ENCODE measurements at regions not wholly inside any gene's neighbourhood (a gene's known extent, or its start where the extent isn't known, plus 50 kb on each side); places are given as distances from the start of the nearest gene placed in this dataset.
"Not testable (repeated sequence)": the region's sequence is repeated elsewhere in the genome, so short reads cannot be mapped to it uniquely, and the experiment has no call there.

DNA sequence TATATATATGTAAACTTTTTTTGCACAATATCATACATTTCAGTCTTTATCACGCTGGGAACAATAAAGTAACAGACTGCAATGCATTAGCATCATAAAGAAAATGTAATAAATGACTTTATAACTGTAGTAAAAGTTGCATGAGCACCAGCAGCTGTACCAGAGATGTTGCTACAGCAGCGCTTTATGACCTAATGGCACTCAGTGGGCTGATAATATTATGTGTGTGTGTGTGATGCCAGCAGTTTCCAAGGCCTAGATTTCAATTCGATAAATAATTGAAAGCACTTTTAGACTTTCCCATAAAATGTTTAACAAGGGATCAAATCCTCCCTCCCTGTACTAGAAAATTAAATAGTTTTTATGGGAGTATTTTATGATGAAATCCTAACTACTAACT, 367.6 kb upstream of the AGA start:
- no peak for DNase-seq

- no peak for DNase-seq
Measured at GRCh38 chr4:177810220-177810619, 368.0 kb upstream of the AGA start.

DNA sequence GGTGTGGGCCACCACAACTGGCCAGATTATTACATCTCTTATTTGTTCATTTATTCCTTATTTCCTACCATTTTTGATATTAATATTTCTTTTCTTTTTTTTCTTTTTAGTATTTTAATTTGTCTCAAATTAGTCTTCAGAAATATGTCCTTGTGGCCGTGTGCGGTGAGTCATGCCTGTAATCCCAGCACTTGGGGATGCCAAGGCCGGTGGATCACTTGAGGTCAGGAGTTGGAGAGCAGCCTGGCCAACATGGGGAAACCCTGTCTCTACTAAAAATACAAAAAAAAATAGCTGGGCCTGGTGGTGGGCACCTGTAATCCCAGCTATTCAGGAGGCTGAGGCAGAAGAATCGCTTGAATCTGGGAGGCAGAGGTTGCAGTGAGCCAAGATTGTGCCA, 376.2 kb upstream of the AGA start:
- DNase-seq = not testable (repeated sequence)

DNA sequence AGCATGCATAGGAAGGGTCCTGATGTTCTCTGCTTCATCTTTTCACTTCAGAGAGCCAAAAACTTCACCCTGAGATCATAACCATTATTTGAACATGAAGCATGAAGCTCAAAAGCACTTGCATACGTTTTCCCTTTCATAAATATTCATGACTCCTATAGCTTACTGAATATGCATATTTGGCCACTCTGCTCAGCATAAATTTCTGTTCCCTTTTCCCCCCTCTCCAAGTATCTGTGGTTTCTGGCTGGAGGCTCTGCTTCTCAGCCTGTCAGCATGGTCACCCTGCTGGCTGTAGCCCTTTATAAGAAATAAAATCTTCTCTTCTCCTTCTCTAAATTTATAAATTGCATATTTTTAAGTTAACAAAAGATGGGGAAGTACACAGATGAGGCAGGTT, 384.7 kb upstream of the AGA start:
- no peak for DNase-seq

GRCh38 chr4:177841258-177841657, 399.0 kb upstream of the AGA start:
- DNase-seq = no peak

DNA sequence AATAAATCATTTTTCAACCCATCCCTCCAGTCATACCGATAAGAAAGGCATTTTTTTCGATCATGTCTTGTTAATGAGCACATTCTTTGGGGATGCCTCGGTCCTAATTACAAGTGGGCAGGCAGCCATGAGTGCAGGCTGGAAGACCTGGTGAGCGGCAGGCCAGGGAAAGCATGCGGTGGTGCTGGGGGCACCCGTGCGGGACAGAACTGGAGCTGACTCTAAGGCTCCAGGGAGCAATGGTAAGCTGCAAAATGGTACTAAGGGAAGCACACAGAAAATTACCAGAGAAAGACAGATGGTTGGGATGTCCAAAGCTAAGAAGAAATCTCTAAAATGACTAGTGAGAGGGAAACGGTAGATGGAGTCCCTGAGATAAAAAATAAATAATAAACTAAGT, 411.0 kb upstream of the AGA start:
- DNase-seq = no peak

GRCh38 chr4:177855507-177856197, 413.4 kb upstream of the AGA start:
- DNase-seq = no peak

- DNase-seq = no peak
Measured at GRCh38 chr4:177860171-177860570, 417.9 kb upstream of the AGA start.

DNA sequence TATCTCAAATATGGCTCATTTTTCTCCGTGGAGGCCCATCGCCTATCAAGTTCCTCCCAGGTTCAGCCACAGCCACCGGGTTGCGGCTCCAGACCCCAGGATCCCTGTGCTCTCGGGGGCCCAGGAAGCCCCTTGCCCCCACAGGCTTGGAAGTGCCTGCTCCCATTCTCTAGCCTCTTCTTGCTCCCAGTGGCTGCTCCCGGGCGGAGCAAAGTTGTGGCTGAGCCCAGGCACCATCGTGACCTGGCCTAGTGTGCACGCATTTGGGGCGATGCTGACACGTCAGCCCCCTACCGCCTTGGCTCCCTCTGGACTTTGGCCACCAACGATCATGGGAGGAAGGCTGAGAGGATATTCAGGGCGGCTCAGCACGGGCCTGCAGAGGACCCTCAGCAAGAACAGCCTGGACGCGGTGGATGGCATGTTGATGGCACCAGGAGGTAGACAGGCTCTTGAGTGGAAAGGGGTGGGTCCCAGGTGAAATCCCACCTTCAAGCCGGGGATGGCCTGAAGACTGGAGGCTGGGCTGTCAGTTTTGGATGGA, 419.4 kb upstream of the AGA start:
- DNase-seq = no peak

- DNase-seq = no peak
Measured at GRCh38 chr4:177862541-177863176, 420.4 kb upstream of the AGA start.

GRCh38 chr4:177879851-177880250, 437.6 kb upstream of the AGA start:
- no peak for DNase-seq

DNA sequence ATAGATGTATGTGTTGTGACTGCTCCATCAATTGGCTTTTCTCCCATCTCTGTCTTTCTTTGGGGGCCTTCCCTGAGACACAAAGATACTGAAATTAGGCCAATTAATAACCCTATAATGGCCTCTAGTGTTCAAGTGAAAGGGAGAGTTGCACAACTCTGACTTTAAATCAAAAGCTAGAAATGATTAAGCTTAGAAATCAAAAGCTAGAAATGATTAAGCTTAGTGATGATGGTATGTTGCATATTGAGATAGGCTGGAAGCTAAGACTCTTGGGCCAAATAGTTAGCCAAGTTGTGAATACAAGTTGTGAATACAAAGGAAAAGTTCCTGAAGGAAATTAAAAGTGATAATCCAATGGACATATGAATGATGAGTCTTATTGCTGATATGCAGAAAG, 452.9 kb upstream of the AGA start:
- DNase-seq = no peak

GRCh38 chr4:177901786-177902185, 459.5 kb upstream of the AGA start:
- no peak for DNase-seq

DNA sequence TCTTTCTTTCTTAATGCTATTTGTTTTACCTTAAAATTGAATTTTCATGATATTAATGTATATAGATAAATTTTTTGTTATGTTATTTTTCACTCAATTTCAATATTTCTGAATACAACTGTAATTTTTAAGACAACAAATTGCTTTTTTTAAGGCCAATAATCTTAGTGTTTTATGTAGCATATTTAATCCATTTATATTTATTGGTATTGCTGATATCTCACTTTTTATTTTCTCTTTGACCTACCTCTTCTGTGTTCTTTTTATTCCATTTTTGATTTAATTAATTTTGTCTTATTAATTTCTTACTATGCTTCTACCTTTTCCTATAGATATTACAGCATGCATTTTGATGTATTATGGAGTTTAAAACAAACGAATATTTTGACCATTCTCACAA, 460.1 kb upstream of the AGA start:
- DNase-seq = no peak

GRCh38 chr4:177907736-177908424, 465.6 kb upstream of the AGA start:
- DNase-seq = no peak

DNA sequence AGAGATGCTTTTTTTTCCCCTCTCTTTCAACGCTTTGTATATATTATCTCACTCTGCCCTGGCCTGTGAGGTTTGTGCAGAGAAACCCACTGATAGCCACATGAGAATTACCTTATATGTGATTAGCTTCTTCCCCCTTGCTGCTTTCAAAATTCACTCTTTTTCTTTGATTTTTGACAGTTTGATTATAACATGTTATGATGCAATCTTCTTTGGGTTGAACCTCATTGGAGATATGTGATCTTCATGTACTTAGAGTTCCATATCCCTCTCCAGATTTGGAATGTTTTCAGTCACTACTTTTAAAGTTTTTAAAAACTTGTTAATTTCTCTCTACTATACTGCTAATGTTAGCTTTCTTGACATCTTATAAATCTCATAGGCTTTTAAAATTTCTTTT, 479.5 kb upstream of the AGA start:
- DNase-seq = no peak

DNA sequence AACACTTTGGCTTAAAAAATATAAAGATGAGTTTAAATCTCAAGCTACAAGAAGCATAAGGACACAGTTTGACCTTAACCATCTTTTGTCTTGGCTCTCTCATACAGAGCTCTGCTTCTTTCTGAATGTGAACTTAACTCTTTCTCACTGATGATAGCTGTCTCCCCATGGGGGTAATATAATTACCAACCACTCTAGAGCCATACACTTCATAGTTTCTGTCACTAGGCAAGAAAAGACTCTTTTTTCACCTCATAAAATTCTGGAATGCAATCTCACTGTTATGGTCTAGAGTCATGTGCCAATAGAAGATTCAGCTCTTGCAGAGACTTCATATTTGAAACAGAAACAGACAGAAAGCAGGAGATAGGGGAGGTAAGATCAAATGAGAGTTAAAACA, 481.7 kb upstream of the AGA start:
- no peak for DNase-seq

DNA sequence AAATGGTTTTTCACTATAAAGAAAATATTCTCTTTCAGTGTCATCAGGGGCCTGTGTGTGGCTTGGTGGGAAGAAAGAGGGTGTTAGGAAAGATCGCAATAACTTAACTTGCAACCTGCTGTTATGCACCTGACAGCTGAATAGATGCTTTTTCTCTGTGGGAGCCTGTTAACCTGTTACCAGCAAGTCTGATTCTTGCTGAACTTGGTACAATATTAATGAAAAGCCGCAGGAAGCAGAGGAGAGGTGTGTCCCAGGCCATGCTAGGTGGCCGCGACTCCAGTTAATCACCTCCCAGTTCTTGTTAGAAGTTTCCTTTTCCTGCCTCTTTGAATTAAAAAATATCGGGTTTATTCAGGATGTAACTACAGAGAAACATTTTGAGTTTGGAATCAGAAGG, 494.8 kb upstream of the AGA start:
- DNase-seq = no peak

DNA sequence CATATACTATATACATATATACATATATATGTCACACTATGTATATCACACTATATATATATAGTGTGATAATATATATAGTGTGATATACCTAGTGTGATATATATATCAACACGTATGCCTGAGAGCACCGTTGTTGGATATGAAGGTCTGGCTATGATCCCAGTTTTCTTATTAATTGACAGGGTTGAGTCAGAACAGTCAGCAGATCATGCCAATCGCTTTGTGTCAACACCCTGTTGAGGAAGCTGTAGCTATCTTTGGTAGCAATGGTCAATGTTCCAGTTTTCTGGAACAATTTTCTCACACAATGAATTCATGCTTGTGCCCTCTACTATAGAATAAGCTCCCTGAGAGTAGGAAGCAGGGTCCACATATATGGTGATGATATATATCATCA, 496.0 kb upstream of the AGA start:
- no peak for DNase-seq

GRCh38 chr4:177945268-177945667, 503.0 kb upstream of the AGA start:
- no peak for DNase-seq

DNA sequence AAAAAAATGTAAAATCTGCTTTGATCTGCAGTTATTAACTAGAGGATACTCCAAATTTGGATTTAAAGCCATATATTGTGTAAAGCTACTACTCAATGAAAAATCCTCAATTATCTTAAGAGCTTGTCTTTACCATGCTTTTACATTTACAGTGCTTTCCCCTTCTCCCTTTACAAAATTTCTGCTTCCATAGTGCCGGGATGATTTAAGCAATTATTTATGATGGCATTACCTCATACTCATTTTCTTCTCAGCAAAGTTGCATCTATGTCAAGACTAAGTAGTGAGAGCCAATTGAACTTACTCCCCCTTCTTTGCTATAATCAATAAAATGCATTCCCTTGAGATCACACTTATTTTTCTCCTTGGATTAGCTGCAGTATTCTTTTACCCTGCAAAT, 505.4 kb upstream of the AGA start:
- no peak for DNase-seq

GRCh38 chr4:177948853-177949252, 506.6 kb upstream of the AGA start:
- DNase-seq = no peak

DNA sequence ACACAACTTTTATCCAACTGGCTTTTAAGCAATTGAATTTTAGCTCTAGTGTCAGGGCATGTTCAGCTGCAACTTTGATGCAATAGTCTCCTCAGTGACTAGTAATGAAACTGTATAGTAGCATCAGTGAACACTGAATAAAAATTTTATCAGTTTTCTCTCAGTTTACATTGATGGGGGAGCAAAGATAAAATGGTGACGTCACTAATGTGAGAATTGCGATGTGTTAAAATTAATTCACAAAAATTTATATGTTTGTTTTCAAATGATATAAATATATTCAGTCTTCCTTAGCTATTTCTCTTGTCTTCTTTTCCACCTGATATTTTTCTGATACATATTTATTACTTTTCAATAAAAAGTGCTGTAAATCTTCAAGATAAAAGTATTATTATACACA, 508.8 kb upstream of the AGA start:
- no peak for DNase-seq

DNA sequence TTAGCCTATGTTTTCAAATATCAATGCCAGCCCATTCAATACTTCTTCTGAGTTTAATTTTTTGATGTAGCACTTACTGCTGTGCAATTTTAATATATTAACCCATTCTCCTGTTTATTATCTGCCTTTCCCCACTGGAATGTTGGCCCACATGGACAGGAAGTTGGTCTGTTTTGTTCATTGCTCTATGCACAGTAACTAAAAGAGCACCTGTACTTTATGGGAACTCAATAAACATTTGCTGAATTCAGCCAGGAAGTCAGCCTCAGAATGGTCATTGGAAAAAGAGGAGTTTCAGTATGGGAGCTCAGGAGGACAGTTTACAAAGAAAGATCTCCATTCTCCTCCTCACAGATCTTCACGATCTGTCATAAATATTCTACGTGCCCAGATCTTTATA, 510.5 kb upstream of the AGA start:
- DNase-seq = no peak
